PC-9 (cell line): ENCODE measurements at regions not wholly inside any gene's neighbourhood (a gene's known extent, or its start where the extent isn't known, plus 50 kb on each side); places are given as distances from the start of the nearest gene placed in this dataset.

Experiments
- BruUV-seq: library from RNA; stranded (reverse); fragments of 400-500 nt; replicated peaks from 2 replicates; lab custom pipeline; 2021; lab: Mats Ljungman, UMichigan
- CTCF ChIA-PET: fragments of 300-600 bp; sonication (Branson Sonifier 250); formaldehyde crosslinking; loops from one replicate; lab custom pipeline; 2022; ENCODE audit warnings: antibody characterized with exemption; lab: Charles Lee
- POLR2A ChIA-PET: fragments of 300-600 bp; sonication (Branson Sonifier 250); formaldehyde crosslinking; loops from one replicate; lab custom pipeline; 2022; ENCODE audit warnings: antibody characterized with exemption; ENCODE audit not compliant: unreplicated experiment; lab: Charles Lee
- DNase-seq, 2 experiments: peaks; one replicate each; pipeline versions ENCODE4 v3.0.0 to v3.0.0-alpha.2; 2015 to 2022; ENCODE audit warnings: mixed read lengths in 1 of 2
- H2AFZ ChIP-seq: fragments of 200-600 bp; sonication (generic); 2 replicates; pipeline ENCODE4 v1.8.1; 2017; ENCODE audit warnings: antibody characterized with exemption
- H3F3A ChIP-seq: fragments of 200-600 bp; sonication (generic); 2 replicates; pipeline ENCODE4 v1.8.1; 2017; ENCODE audit warnings: antibody characterized with exemption, mild to moderate bottlenecking, low read depth; ENCODE audit not compliant: insufficient read depth
- H3K27ac ChIP-seq: fragments of 200-600 bp; sonication (generic); 2 replicates; pipeline ENCODE4 v1.6.1; 2016; ENCODE audit warnings: mixed run types
- H3K27me3 ChIP-seq: fragments of 200-600 bp; sonication (generic); 2 replicates; pipeline ENCODE4 v1.6.1; 2016; ENCODE audit warnings: low read depth, mixed run types; ENCODE audit not compliant: insufficient read depth
- H3K36me3 ChIP-seq: fragments of 200-600 bp; sonication (generic); 2 replicates; pipeline ENCODE4 v1.6.1; 2016; ENCODE audit warnings: low read depth, mixed run types
- H3K4me1 ChIP-seq: fragments of 200-600 bp; sonication (generic); replicated peaks from 2 replicates; pipeline ENCODE4 v1.6.1; 2016; ENCODE audit warnings: mixed run types; ENCODE audit not compliant: insufficient read depth
- H3K4me2 ChIP-seq: fragments of 200-600 bp; sonication (generic); 2 replicates; pipeline ENCODE4 v1.6.1; 2017; ENCODE audit warnings: mixed run types
- H3K4me3 ChIP-seq: fragments of 200-600 bp; sonication (generic); 2 replicates; pipeline ENCODE4 v1.6.1; 2016; ENCODE audit warnings: mixed run types
- H3K79me2 ChIP-seq: fragments of 200-600 bp; sonication (generic); 2 replicates; pipeline ENCODE4 v1.6.1; 2017; ENCODE audit warnings: low read depth, mixed run types
- H3K9me2 ChIP-seq: fragments of 200-600 bp; sonication (generic); 2 replicates; pipeline ENCODE4 v1.8.1; 2017; ENCODE audit warnings: mild to moderate bottlenecking; ENCODE audit not compliant: insufficient read depth
- H3K9me3 ChIP-seq: fragments of 200-600 bp; sonication (generic); 2 replicates; pipeline ENCODE4 v1.8.1; 2016; ENCODE audit warnings: low read depth; ENCODE audit not compliant: insufficient read depth
- H4K20me1 ChIP-seq: fragments of 200-600 bp; sonication (generic); 2 replicates; pipeline ENCODE4 v1.8.1; 2017; ENCODE audit not compliant: insufficient read depth
- CTCF ChIP-seq: fragments of 200-600 bp; sonication (generic); conservative IDR thresholded peaks from 2 replicates; pipeline ENCODE4 v1.6.1; 2017; ENCODE audit warnings: mixed run types, antibody characterized with exemption, mild to moderate bottlenecking, moderate library complexity
- EZH2 ChIP-seq: fragments of 200-600 bp; sonication (generic); IDR thresholded peaks from 2 replicates; pipeline ENCODE4 v1.8.0; 2017; ENCODE audit warnings: antibody characterized with exemption, low read depth
- intact Hi-C: fragments of 100-400 bp; cut with micrococcal nuclease; formaldehyde crosslinking; loops from one replicate; pipeline ENCODE4 v1.10.0; 2022; ENCODE audit not compliant: unreplicated experiment

GRCh38 chr18:73579698-73580097 is 567.9 kb downstream of the FBXO15 start:
- Histone ChIP-seq H3K27ac (no peak overlapping the region), H3F3A (no peaks in the 10 kb centered on the region), H3K9me3 (0 out of 2 replicates have a peak, but pooled peaks cover 4% of the 10 kb centered on the region), H2AFZ (no peak overlapping the region), H3K9me2 (no peaks in the 10 kb centered on the region; the same call in 1 of the 2 replicates), H3K36me3 (no peaks in the 10 kb centered on the region), H3K79me2 (no peaks in the 10 kb centered on the region), H3K27me3 (no peaks in the 10 kb centered on the region), H3K4me3 (no peak overlapping the region), H3K4me1 (no peaks in the 10 kb centered on the region), H4K20me1 (no peaks in the 10 kb centered on the region), H3K4me2 (no peak overlapping the region)
- intact Hi-C loops, result no loop called here
- DNase-seq, result no peak
- TF ChIP-seq CTCF (no peak), EZH2 (no peak)
- POLR2A ChIA-PET, result no interaction called here
- no TSS peak for BruUV-seq
- CTCF ChIA-PET, result no interaction called here

GRCh38 chr18:73577365-73577764 is 570.3 kb downstream of the FBXO15 start:
- CTCF ChIA-PET, result no interaction called here
- no peaks in the 10 kb centered on the region for H4K20me1 ChIP-seq
- BruUV-seq, result no TSS peak

GRCh38 chr18:73563901-73564472 is 583.6 kb downstream of the FBXO15 start:
- peak in 1 of 2 experiments; percentile 95 for DNase-seq
- Histone ChIP-seq H3K4me3 (no peak overlapping the region), H4K20me1 (no peaks in the 10 kb centered on the region), H3K9me2 (no peaks in the 10 kb centered on the region; the same call in 1 of the 2 replicates), H3K36me3 (no peaks in the 10 kb centered on the region; the same call in 1 of the 2 replicates), H3K27me3 (no peaks in the 10 kb centered on the region), H3K4me2 (no peak overlapping the region), H2AFZ (no peak overlapping the region), H3K27ac (peak overlapping the region; percentile 69), H3K4me1 (peaks cover 17% of the 10 kb centered on the region), H3K9me3 (peaks cover 31% of the 10 kb centered on the region; the same call in 1 of the 2 replicates), H3K79me2 (no peaks in the 10 kb centered on the region), H3F3A (peaks cover 14% of the 10 kb centered on the region)
- POLR2A ChIA-PET, result no interaction called here
- CTCF ChIA-PET, result no interaction called here
- TF ChIP-seq CTCF, result no peak
- no peak for TF ChIP-seq EZH2
- intact Hi-C loops, result no loop called here
- no TSS peak for BruUV-seq

More at GRCh38 chr18:73577365-73577764, 570.3 kb downstream of the FBXO15 start:
- no peaks in the 10 kb centered on the region for H3K79me2 ChIP-seq
- H3K9me3 ChIP-seq, result 0 out of 2 replicates have a peak, but pooled peaks cover 4% of the 10 kb centered on the region
- no peak overlapping the region for H3K4me3 ChIP-seq
- no peak for DNase-seq
- POLR2A ChIA-PET, result no interaction called here
- no peaks in the 10 kb centered on the region for H3F3A ChIP-seq
- intact Hi-C loops, result no loop called here
- H3K9me2 ChIP-seq, result no peaks in the 10 kb centered on the region; the same call in 1 of the 2 replicates
- H3K4me1 ChIP-seq, result no peaks in the 10 kb centered on the region
- H3K4me2 ChIP-seq, result no peak overlapping the region
- no peaks in the 10 kb centered on the region for H3K36me3 ChIP-seq
- H2AFZ ChIP-seq, result no peak overlapping the region
- TF ChIP-seq EZH2 (no peak), CTCF (no peak)
- no peaks in the 10 kb centered on the region for H3K27me3 ChIP-seq
- H3K27ac ChIP-seq, result no peak overlapping the region
